GM19240 (cell line): ENCODE measurements at regions not wholly inside any gene's neighbourhood (a gene's known extent, or its start where the extent isn't known, plus 50 kb on each side); places are given as distances from the start of the nearest gene placed in this dataset.

ENCODE experiments used
- DNase-seq: peaks from one replicate; pipeline ENCODE4 v3.0.0; 2011; ENCODE audit warnings: low spot score; ENCODE audit not compliant: insufficient read length

DNA sequence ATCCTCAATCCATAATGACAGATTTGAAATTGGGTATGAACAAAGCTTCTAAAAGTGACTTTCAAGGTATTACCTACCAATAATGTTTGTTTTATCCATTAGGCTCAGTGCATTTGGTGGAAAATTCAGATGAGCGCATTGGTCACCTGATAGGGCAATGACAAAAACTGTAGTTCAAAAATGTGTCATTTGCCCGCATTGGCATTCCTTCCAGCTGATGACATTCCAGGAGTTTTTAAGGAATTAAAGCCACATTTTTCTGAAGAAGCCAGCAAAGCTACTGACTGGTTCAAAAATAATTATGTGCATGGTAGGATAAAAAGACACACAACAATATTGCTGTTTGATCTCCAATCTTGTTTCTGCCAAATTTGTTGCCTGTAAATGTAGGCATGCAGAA lies 473.4 kb upstream of the CPEB2 start:
- DNase-seq = no peak

GRCh38 chr4:14529653-14530052 lies 472.6 kb upstream of the CPEB2 start:
- no peak for DNase-seq

- no peak for DNase-seq
Observed at GRCh38 chr4:14532436-14532835, 469.8 kb upstream of the CPEB2 start.

DNA sequence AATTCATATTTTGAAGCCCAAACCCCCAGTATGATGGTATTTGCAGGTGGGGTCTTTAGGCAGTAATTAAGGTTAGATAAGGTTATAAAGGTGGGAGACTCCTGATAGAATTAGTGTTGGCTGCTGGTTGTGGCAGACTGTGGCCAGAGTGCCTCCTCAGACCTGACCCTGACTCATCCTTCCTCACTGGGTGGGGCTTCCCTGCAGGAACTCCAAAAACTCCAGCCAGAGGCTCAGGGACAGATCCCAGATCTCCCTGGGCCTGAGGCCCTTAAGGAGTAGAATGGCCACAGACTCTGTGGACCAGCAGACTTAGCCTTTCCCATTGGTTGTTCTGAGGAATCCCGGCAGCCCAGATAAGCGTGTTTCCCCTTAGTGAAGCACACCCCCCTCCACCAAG lies 463.0 kb upstream of the CPEB2 start:
- DNase-seq = no peak

DNA sequence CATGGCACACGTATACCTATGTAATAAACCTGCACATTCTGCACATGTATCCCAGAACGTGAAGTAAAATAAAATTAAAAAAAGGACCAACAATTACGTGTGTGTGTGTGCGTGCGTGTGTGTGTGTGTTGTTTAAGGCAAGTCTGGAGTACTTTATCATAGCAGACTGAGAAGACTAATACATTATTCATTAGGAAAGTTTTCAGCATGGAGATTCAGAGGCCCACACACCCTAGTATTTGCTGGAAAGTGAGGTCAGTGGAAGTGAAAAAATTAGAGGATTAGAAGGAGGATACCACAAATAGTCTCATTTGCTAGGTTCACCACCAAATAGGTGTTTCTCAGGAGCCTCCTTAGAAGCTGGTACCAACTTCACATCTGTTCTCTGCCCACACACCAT lies 457.1 kb upstream of the CPEB2 start:
- DNase-seq = no peak

- no peak for DNase-seq
Observed at GRCh38 chr4:14545807-14546206, 456.5 kb upstream of the CPEB2 start.

GRCh38 chr4:14552119-14552518 lies 450.2 kb upstream of the CPEB2 start:
- DNase-seq = no peak

GRCh38 chr4:14559646-14560045 lies 442.6 kb upstream of the CPEB2 start:
- DNase-seq = no peak

DNA sequence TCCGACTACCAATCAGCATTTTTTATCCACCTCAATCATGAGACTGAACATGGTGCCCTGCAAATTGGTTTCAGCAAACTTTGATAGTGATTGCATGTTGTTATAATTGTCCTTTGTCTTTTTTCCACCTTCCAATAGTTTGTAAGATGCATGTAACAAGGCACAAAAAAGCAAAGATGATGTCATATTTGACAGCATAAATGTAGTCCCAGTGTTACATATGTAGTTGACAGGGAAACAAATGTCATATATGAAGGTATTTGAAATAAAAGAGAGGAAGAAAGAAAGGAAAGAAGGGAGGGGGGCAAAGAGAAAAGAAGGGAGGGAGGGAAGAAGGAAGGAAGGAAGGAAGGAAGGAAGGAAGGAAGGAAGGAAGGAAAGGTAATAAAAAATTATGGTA lies 441.7 kb upstream of the CPEB2 start:
- no peak for DNase-seq

GRCh38 chr4:14562901-14563300 lies 439.4 kb upstream of the CPEB2 start:
- no peak for DNase-seq

GRCh38 chr4:14564281-14564680 lies 438.0 kb upstream of the CPEB2 start:
- no peak for DNase-seq

DNA sequence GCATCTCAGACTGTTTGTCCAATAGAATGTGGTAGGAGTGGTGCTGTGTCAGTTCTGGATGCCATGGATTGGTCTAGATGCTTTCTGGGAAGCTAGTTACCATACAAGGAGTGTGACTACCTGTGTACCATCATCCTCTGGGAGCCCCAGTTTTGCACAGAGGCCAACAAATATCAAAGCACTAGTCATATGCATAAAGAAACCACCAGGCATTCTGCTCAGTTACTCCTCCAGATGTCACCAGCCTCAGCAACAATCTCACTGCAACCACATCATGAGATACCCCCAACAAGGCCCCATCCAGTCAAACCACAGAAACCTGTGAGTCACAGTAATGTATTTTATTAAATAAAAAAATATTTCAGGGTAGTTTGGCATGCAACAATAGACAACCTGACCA lies 435.8 kb upstream of the CPEB2 start:
- no peak for DNase-seq

DNA sequence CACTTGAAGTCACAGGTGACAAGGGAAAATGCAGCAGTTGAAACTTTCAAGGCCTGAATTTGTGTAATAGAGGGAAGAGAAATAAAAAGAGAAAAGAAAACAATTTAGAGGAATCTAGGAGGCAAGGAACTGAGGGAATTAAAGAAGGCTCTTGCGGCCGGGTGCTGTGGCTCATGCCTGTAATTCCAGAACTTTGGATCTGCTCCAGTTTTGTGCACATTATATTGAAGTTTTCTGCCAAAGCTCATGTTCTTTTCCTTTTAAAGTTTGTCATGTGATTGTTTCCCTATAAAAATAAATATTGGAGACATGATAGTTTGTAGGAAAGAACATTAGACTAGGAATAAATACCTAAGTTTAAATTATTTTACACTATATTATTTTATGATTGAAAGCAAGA lies 433.9 kb upstream of the CPEB2 start:
- DNase-seq = no peak

- DNase-seq = no peak
Observed at GRCh38 chr4:14575289-14575688, 427.0 kb upstream of the CPEB2 start.

- DNase-seq = no peak
Observed at GRCh38 chr4:14575919-14576318, 426.4 kb upstream of the CPEB2 start.

- no peak for DNase-seq
Observed at GRCh38 chr4:14580061-14580460, 422.2 kb upstream of the CPEB2 start.

DNA sequence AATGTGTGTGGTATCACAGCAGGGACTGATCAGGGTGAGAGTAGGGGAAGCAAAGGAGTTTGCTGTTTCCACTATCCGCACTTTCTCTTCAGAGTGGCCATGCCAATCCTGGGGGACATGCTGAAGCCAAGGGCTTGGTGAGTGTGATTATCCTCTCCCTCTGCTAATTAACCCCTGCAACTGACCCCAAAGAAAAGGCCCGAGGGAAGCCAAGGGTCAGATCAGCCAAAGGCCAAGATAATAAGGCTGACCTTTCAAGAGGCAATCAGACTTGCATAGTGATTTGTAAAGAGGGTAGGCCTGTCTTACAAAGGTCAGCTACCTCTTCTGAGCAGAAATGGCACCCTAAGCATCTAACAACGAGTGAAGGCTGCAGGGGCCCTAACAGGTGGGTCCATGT lies 420.5 kb upstream of the CPEB2 start:
- DNase-seq = no peak

- DNase-seq = no peak
Observed at GRCh38 chr4:14582677-14583076, 419.6 kb upstream of the CPEB2 start.

- DNase-seq = no peak
Observed at GRCh38 chr4:14583331-14583730, 418.9 kb upstream of the CPEB2 start.

- DNase-seq = no peak
Observed at GRCh38 chr4:14583752-14584151, 418.5 kb upstream of the CPEB2 start.

DNA sequence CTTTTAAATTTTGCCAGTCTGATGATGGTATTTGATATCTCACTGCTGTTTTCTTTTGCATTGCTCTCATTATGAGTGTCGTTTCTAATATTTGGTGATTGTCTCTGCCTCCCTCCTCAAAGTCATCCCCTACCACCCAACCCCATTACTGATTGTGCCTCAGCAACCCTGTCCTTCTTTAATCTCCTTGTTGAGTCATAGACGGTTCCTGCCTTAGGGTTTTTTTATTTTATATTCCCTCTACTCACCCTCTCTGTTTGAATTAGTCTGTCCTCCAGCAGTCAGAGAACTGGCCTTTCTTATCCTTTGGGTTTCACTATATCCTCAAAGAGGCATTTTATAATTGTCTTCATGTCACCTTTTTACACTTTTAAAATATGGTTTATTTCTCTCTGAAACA lies 409.3 kb upstream of the CPEB2 start:
- no peak for DNase-seq

GRCh38 chr4:14596028-14596427 lies 406.3 kb upstream of the CPEB2 start:
- no peak for DNase-seq

DNA sequence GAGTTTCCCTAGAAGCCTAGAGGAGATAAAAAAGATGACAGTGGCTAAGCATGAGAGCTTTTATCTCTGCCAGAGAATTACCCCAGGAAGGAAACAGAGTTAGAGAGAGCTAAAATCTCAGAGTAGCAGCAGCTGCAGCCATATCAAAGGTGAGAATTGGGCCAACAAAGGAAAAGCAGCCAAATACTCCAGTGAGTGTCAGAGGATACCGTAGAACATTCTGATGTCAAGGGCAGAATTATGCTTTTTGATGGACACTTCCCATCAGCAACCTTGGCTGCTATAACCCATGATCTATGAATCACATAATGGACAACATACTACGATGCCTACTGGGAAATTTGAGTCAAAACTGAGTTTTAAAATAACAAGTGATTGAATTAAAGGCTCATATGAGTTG lies 405.8 kb upstream of the CPEB2 start:
- DNase-seq = no peak

DNA sequence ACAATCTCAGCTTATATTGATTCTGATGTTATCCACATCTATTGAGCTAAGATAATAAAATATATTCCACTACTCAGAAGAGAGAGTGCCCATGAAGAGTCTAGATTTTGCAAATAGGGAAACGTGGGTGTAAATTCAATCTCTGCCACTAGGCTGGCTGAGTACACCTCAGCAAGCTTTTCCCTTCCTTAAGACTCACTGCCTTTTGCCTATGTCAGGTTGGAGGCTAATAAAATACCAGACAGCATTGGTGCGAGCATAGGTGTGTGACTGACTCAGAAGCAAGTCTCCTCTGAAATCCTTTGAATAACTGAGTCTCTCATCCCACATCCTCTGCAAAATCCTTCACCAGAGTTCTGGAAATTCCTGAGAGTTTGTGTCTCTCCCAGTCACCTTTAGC lies 405.4 kb upstream of the CPEB2 start:
- no peak for DNase-seq

DNA sequence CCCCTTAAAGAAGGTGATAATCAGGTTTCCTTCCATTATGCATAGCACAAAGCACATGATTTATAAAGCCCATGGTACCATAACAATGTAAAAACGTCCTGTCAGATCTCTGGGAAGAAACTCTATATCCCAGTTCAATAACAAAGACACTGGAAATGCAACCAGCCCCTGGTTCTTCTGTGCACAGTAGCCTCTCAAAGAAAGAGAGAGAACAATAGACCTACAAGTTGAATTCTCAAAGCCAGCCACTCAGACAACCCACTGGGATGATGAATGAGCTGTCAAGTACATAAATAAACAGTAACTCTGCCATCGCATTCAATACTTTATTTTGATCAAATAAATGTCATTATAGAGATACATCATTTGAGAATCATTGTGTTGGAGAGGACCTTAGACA lies 400.1 kb upstream of the CPEB2 start:
- no peak for DNase-seq
